NOMO-1 treated with DMSO at 0.1 percent for 48 hours (cell line): ENCODE measurements at regions not wholly inside any gene's neighbourhood (a gene's known extent, or its start where the extent isn't known, plus 50 kb on each side); places are given as distances from the start of the nearest gene placed in this dataset.
A peak's percentile ranks its signal among the peaks of the same experiment; 100 is the strongest.
"Not testable (repeated sequence)": the region's sequence is repeated elsewhere in the genome, so short reads cannot be mapped to it uniquely, and the experiment has no call there.

Experiments
- DNase-seq: peaks from one replicate; lab custom pipeline; 2025; ENCODE audit not compliant: unreplicated experiment; lab: John Stamatoyannopoulos, UW

DNA sequence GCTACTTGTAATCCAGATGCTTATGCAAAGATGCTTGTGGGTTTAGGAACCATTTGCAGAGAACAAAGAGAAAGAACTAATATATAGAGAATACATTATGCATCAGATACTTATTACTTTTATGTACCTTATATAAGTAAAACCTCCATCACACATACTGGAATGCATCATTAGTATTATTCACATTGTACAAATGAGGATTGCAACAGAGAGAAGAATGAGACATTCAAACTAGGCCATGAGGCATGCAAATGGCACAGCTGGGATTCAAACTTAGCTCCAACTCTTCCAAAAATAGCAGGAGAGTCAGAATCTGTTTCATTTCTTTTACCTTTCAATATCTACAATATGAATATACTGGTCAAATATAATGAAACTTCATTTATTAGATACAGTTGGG is 1001.4 kb upstream of the ADAMTS5 start:
- not testable (repeated sequence) for DNase-seq

- DNase-seq: peak; percentile 59
Measured at GRCh38 chr21:27954543-27955165, 987.8 kb upstream of the ADAMTS5 start.

- peak; percentile 93 for DNase-seq
Measured at GRCh38 chr21:27953340-27954045, 986.6 kb upstream of the ADAMTS5 start.

DNA sequence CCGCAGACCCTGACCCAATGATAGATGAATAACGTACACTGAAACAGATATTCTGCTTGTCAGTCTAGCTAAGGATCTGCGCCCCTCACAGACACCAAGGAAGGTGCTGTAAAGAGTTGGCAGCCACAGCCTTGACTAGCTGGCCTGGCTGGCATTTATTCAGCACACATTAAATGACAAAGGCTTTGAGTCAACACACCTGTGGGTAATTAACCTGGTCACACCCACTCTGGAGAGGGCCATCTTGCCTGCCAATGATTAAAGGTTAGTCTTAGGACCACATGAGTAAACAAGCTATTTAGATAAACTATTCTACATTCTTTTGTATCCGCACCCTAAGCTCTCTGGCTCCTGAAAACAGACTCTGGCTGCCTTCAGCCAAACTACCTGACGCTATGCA is 982.2 kb upstream of the ADAMTS5 start:
- DNase-seq: not testable (repeated sequence)

GRCh38 chr21:27930108-27930767 is 963.4 kb upstream of the ADAMTS5 start:
- not testable (repeated sequence) for DNase-seq

DNA sequence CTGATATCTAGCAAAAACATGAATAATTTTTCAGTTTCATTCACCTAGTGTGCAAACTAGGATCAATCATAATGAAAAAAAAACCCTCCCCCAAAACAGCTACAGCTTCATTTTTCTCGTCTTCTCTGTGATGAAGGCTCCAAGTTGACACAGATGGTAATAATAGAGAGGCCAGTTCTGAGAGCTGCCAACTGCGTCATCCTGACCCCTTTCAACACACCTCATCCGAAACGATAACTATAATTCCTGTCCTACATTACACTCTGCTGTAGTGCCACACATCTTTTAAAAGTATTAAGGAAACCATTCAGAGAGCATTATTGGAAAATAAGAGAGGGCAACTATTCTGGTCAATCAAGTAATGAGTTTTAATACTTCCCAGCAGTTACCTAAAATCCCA is 962.3 kb upstream of the ADAMTS5 start:
- DNase-seq: not testable (repeated sequence)

- peak; percentile 87 for DNase-seq
Measured at GRCh38 chr21:27928534-27929115, 961.7 kb upstream of the ADAMTS5 start.

- not testable (repeated sequence) for DNase-seq
Measured at GRCh38 chr21:27921421-27921820, 954.5 kb upstream of the ADAMTS5 start.

- DNase-seq: not testable (repeated sequence)
Measured at GRCh38 chr21:27917966-27918365, 951.1 kb upstream of the ADAMTS5 start.

GRCh38 chr21:27916326-27916725 is 949.4 kb upstream of the ADAMTS5 start:
- DNase-seq: not testable (repeated sequence)

DNA sequence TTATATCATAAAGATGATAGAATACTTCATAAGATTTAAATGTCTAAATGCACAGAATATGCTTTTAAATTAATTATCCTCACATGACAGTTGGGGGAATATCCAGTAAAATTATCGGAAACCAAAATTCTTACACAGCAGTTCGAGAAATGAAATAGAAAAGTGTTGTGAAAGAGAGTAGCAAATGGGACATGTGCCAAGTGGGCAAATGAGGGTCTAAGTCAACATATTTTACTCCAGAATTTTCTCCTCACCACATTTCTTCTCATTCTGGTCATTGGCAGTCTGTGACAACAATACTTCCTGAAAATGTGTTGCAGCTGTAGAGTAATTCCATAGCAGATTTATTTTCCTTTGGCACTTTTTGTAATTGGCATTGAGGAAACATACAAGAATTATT is 945.2 kb upstream of the ADAMTS5 start:
- DNase-seq: not testable (repeated sequence)

- DNase-seq: not testable (repeated sequence)
Measured at GRCh38 chr21:27909487-27909886, 942.6 kb upstream of the ADAMTS5 start.

DNA sequence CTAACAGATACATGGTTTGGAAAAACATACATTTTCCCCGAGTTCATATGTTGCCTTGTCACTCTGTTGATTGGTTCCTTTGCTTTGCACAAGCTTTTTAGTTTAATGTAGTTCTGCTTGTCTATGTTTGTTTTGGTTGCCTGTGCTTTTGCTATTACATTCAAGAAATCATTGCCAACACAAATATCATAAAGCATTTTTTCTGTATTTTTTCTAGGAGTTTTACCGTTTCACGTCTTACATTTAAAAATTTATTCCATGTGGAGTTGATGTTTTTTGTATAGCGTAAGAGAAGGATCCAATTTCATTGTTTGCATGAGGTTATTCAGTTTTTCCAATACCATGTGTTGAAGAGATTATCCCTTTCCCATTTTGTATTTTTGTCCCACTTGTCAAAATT is 941.9 kb upstream of the ADAMTS5 start:
- not testable (repeated sequence) for DNase-seq

GRCh38 chr21:27902904-27903303 is 936.0 kb upstream of the ADAMTS5 start:
- DNase-seq: not testable (repeated sequence)

GRCh38 chr21:27893619-27894018 is 926.7 kb upstream of the ADAMTS5 start:
- DNase-seq: not testable (repeated sequence)

DNA sequence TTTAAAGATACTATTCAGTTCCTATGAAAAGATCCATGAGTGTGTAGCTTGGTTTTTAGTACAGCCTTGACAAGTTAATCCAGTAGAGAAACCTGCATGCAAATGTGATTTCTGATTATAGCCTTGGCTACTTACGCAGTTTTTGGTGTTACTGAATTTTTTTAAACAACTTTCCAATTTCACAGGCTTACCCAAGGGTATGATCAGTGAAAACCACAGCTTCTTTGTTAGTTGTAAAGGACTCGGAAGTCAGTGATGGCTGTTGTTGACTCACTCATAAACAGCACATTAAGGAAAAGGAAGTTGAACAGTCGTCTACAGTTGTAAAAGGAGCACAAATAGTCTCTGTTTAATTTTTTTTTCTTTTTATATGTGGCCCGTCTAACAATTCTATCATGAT is 924.6 kb upstream of the ADAMTS5 start:
- peak; percentile 74 for DNase-seq

- DNase-seq: not testable (repeated sequence)
Measured at GRCh38 chr21:27887808-27888455, 921.0 kb upstream of the ADAMTS5 start.

- no peak for DNase-seq
Measured at GRCh38 chr21:27885296-27885711, 918.4 kb upstream of the ADAMTS5 start.

- DNase-seq: not testable (repeated sequence)
Measured at GRCh38 chr21:27881331-27881730, 914.4 kb upstream of the ADAMTS5 start.

DNA sequence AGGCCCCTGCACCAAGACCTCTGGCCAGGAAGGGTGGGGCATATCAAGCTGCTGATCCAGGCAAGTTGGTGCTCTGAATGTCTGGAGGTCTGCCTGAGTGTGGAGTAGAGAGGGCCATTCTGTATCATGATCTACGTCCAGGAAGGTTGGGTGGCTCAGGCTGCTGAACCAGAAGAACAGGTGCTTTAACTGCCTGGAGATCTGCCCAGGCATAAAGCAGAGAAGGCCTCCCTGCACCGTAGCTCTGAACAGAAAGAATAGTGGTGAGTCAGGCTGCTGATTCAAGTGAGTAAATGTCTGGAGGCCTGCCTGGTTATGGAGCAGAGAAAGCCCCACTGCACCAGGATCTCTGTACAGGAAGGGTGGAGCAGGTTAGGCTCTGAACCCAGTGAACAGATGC is 905.5 kb upstream of the ADAMTS5 start:
- DNase-seq: not testable (repeated sequence)

DNA sequence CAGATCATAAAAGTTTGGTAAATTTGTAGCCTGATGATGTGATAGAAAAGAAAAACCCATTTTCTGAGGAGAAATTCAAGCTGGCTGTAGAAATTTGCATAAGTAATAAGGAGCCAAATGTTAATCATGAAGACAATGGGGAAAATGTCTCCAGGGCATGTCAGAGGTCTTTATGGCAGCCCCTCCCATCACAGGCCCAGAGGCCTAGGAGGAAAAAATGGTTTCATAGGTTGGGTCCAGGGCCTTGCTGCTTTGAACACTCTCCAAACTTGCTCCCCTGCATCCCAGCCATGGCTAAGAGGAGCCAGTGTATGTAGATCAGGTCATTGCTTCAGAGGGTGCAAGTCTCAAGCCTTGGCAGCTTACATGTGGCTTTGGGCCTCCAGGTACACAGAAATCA is 903.9 kb upstream of the ADAMTS5 start:
- DNase-seq: not testable (repeated sequence)
